ENCODE measurements at regions not wholly inside any gene's neighbourhood (a gene's known extent, or its start where the extent isn't known, plus 50 kb on each side); places are given as distances from the start of the nearest gene placed in this dataset.

- Histone ChIP-seq H3K9me3 (ENCODE audit: control insufficient read depth in 2 of 2, insufficient read depth in 1 of 2, low read depth in 1 of 2, low read length in 1 of 2) (peaks cover 0 to 7% of the 10 kb centered on the region in 2 donors), H3K4me3 (ENCODE audit: low read depth in 1 of 2, low read length in 2 of 2) (no peak overlapping the region), H3K27ac (ENCODE audit: low read depth in 2 of 2, low read length in 1 of 2) (no peak overlapping the region), H3K36me3 (ENCODE audit: control insufficient read depth in 2 of 2, insufficient read depth in 2 of 2, low read length in 1 of 2) (no peaks in the 10 kb centered on the region), H3K27me3 (ENCODE audit: control insufficient read depth in 1 of 2, insufficient read depth in 2 of 2, low read length in 2 of 2) (no peaks in the 10 kb centered on the region), H3K4me1 (ENCODE audit: control insufficient read depth in 2 of 2, insufficient read depth in 2 of 2, low read length in 1 of 2) (no peaks in the 10 kb centered on the region)
- 50 to 60% methylated on average over 3 of the region's 3 CpGs for WGBS, 2 donors
Measured at GRCh38 chr13:86765462-86765861, 905.7 kb upstream of the SLITRK5 start.

- H3K27ac ChIP-seq (ENCODE audit: low read depth in 2 of 2, low read length in 1 of 2), result no peak overlapping the region
- 32 to 43% methylated on average over 2 of the region's 2 CpGs for WGBS, 2 donors
- no peak overlapping the region for H3K4me3 ChIP-seq (ENCODE audit: low read depth in 1 of 2, low read length in 2 of 2)
- peaks cover 0 to 4% of the 10 kb centered on the region in 2 donors for H3K9me3 ChIP-seq (ENCODE audit: control insufficient read depth in 2 of 2, insufficient read depth in 1 of 2, low read depth in 1 of 2, low read length in 1 of 2)
- no peaks in the 10 kb centered on the region for H3K36me3 ChIP-seq (ENCODE audit: control insufficient read depth in 2 of 2, insufficient read depth in 2 of 2, low read length in 1 of 2)
- no peaks in the 10 kb centered on the region for H3K27me3 ChIP-seq (ENCODE audit: control insufficient read depth in 1 of 2, insufficient read depth in 2 of 2, low read length in 2 of 2)
- H3K4me1 ChIP-seq (ENCODE audit: control insufficient read depth in 2 of 2, insufficient read depth in 2 of 2, low read length in 1 of 2), result no peaks in the 10 kb centered on the region
Measured at GRCh38 chr13:86788616-86789015, 882.6 kb upstream of the SLITRK5 start.

GRCh38 chr13:86792153-86792651 lies 879.0 kb upstream of the SLITRK5 start:
- Histone ChIP-seq H3K9me3 (ENCODE audit: control insufficient read depth in 2 of 2, insufficient read depth in 1 of 2, low read depth in 1 of 2, low read length in 1 of 2) (peaks cover 0 to 4% of the 10 kb centered on the region in 2 donors), H3K36me3 (ENCODE audit: control insufficient read depth in 2 of 2, insufficient read depth in 2 of 2, low read length in 1 of 2) (no peaks in the 10 kb centered on the region), H3K27me3 (ENCODE audit: control insufficient read depth in 1 of 2, insufficient read depth in 2 of 2, low read length in 2 of 2) (no peaks in the 10 kb centered on the region), H3K4me1 (ENCODE audit: control insufficient read depth in 2 of 2, insufficient read depth in 2 of 2, low read length in 1 of 2) (no peaks in the 10 kb centered on the region), H3K27ac (ENCODE audit: low read depth in 2 of 2, low read length in 1 of 2) (no peak overlapping the region), H3K4me3 (ENCODE audit: low read depth in 1 of 2, low read length in 2 of 2) (no peak overlapping the region)
- WGBS, 2 donors, result 93 to 94% methylated on average over 38 to 49 of the region's 49 CpGs

GRCh38 chr13:86795858-86796257 lies 875.3 kb upstream of the SLITRK5 start:
- Histone ChIP-seq H3K4me1 (ENCODE audit: control insufficient read depth in 2 of 2, insufficient read depth in 2 of 2, low read length in 1 of 2) (no peaks in the 10 kb centered on the region), H3K4me3 (ENCODE audit: low read depth in 1 of 2, low read length in 2 of 2) (no peak overlapping the region), H3K27me3 (ENCODE audit: control insufficient read depth in 1 of 2, insufficient read depth in 2 of 2, low read length in 2 of 2) (no peaks in the 10 kb centered on the region), H3K36me3 (ENCODE audit: control insufficient read depth in 2 of 2, insufficient read depth in 2 of 2, low read length in 1 of 2) (no peaks in the 10 kb centered on the region), H3K27ac (ENCODE audit: low read depth in 2 of 2, low read length in 1 of 2) (no peak overlapping the region), H3K9me3 (ENCODE audit: control insufficient read depth in 2 of 2, insufficient read depth in 1 of 2, low read depth in 1 of 2, low read length in 1 of 2) (peaks cover 4 to 10% of the 10 kb centered on the region in 2 donors)
- 67 to 80% methylated on average over 2 of the region's 2 CpGs for WGBS, 2 donors

- no peak overlapping the region for H3K27ac ChIP-seq (ENCODE audit: low read depth in 2 of 2, low read length in 1 of 2)
- no peaks in the 10 kb centered on the region for H3K9me3 ChIP-seq (ENCODE audit: control insufficient read depth in 2 of 2, insufficient read depth in 1 of 2, low read depth in 1 of 2, low read length in 1 of 2)
- WGBS, 2 donors, result 63 to 66% methylated on average over 1 of the region's 1 CpG
- H3K36me3 ChIP-seq (ENCODE audit: control insufficient read depth in 2 of 2, insufficient read depth in 2 of 2, low read length in 1 of 2), result no peaks in the 10 kb centered on the region
- no peaks in the 10 kb centered on the region for H3K4me1 ChIP-seq (ENCODE audit: control insufficient read depth in 2 of 2, insufficient read depth in 2 of 2, low read length in 1 of 2)
- H3K27me3 ChIP-seq (ENCODE audit: control insufficient read depth in 1 of 2, insufficient read depth in 2 of 2, low read length in 2 of 2), result no peaks in the 10 kb centered on the region
- H3K4me3 ChIP-seq (ENCODE audit: low read depth in 1 of 2, low read length in 2 of 2), result no peak overlapping the region
Measured at GRCh38 chr13:86810361-86810760, 860.8 kb upstream of the SLITRK5 start.

- no peaks in the 10 kb centered on the region for H3K9me3 ChIP-seq (ENCODE audit: control insufficient read depth in 2 of 2, insufficient read depth in 1 of 2, low read depth in 1 of 2, low read length in 1 of 2)
- 50 to 54% methylated on average over 1 of the region's 1 CpG for WGBS, 2 donors
- no peaks in the 10 kb centered on the region for H3K27me3 ChIP-seq (ENCODE audit: control insufficient read depth in 1 of 2, insufficient read depth in 2 of 2, low read length in 2 of 2)
- H3K36me3 ChIP-seq (ENCODE audit: control insufficient read depth in 2 of 2, insufficient read depth in 2 of 2, low read length in 1 of 2), result no peaks in the 10 kb centered on the region
- no peaks in the 10 kb centered on the region for H3K4me1 ChIP-seq (ENCODE audit: control insufficient read depth in 2 of 2, insufficient read depth in 2 of 2, low read length in 1 of 2)
- no peak overlapping the region for H3K4me3 ChIP-seq (ENCODE audit: low read depth in 1 of 2, low read length in 2 of 2)
- no peak overlapping the region for H3K27ac ChIP-seq (ENCODE audit: low read depth in 2 of 2, low read length in 1 of 2)
Measured at GRCh38 chr13:86813198-86813597, 858.0 kb upstream of the SLITRK5 start.

GRCh38 chr13:86825410-86825809 lies 845.8 kb upstream of the SLITRK5 start:
- Histone ChIP-seq H3K27ac (ENCODE audit: low read depth in 2 of 2, low read length in 1 of 2) (no peak overlapping the region), H3K36me3 (ENCODE audit: control insufficient read depth in 2 of 2, insufficient read depth in 2 of 2, low read length in 1 of 2) (no peaks in the 10 kb centered on the region), H3K4me3 (ENCODE audit: low read depth in 1 of 2, low read length in 2 of 2) (no peak overlapping the region), H3K4me1 (ENCODE audit: control insufficient read depth in 2 of 2, insufficient read depth in 2 of 2, low read length in 1 of 2) (no peaks in the 10 kb centered on the region), H3K9me3 (ENCODE audit: control insufficient read depth in 2 of 2, insufficient read depth in 1 of 2, low read depth in 1 of 2, low read length in 1 of 2) (no peaks in the 10 kb centered on the region), H3K27me3 (ENCODE audit: control insufficient read depth in 1 of 2, insufficient read depth in 2 of 2, low read length in 2 of 2) (no peaks in the 10 kb centered on the region)
- 61 to 81% methylated on average over 1 of the region's 1 CpG for WGBS, 2 donors

- Histone ChIP-seq H3K36me3 (ENCODE audit: control insufficient read depth in 2 of 2, insufficient read depth in 2 of 2, low read length in 1 of 2) (no peaks in the 10 kb centered on the region), H3K27ac (ENCODE audit: low read depth in 2 of 2, low read length in 1 of 2) (no peak overlapping the region), H3K4me1 (ENCODE audit: control insufficient read depth in 2 of 2, insufficient read depth in 2 of 2, low read length in 1 of 2) (no peaks in the 10 kb centered on the region), H3K4me3 (ENCODE audit: low read depth in 1 of 2, low read length in 2 of 2) (no peak overlapping the region), H3K27me3 (ENCODE audit: control insufficient read depth in 1 of 2, insufficient read depth in 2 of 2, low read length in 2 of 2) (no peaks in the 10 kb centered on the region), H3K9me3 (ENCODE audit: control insufficient read depth in 2 of 2, insufficient read depth in 1 of 2, low read depth in 1 of 2, low read length in 1 of 2) (no peaks in the 10 kb centered on the region)
- WGBS, 2 donors, result 45 to 57% methylated on average over 3 of the region's 3 CpGs
Measured at GRCh38 chr13:86826232-86826631, 844.9 kb upstream of the SLITRK5 start.

GRCh38 chr13:86830046-86830445 lies 841.1 kb upstream of the SLITRK5 start:
- WGBS, 2 donors, result 44 to 61% methylated on average over 4 of the region's 4 CpGs
- Histone ChIP-seq H3K4me3 (ENCODE audit: low read depth in 1 of 2, low read length in 2 of 2) (no peak overlapping the region), H3K9me3 (ENCODE audit: control insufficient read depth in 2 of 2, insufficient read depth in 1 of 2, low read depth in 1 of 2, low read length in 1 of 2) (no peaks in the 10 kb centered on the region), H3K27me3 (ENCODE audit: control insufficient read depth in 1 of 2, insufficient read depth in 2 of 2, low read length in 2 of 2) (no peaks in the 10 kb centered on the region), H3K36me3 (ENCODE audit: control insufficient read depth in 2 of 2, insufficient read depth in 2 of 2, low read length in 1 of 2) (no peaks in the 10 kb centered on the region), H3K4me1 (ENCODE audit: control insufficient read depth in 2 of 2, insufficient read depth in 2 of 2, low read length in 1 of 2) (no peaks in the 10 kb centered on the region), H3K27ac (ENCODE audit: low read depth in 2 of 2, low read length in 1 of 2) (no peak overlapping the region)

GRCh38 chr13:86831084-86831483 lies 840.1 kb upstream of the SLITRK5 start:
- Histone ChIP-seq H3K27me3 (ENCODE audit: control insufficient read depth in 1 of 2, insufficient read depth in 2 of 2, low read length in 2 of 2) (no peaks in the 10 kb centered on the region), H3K27ac (ENCODE audit: low read depth in 2 of 2, low read length in 1 of 2) (no peak overlapping the region), H3K4me1 (ENCODE audit: control insufficient read depth in 2 of 2, insufficient read depth in 2 of 2, low read length in 1 of 2) (no peaks in the 10 kb centered on the region), H3K4me3 (ENCODE audit: low read depth in 1 of 2, low read length in 2 of 2) (no peak overlapping the region), H3K36me3 (ENCODE audit: control insufficient read depth in 2 of 2, insufficient read depth in 2 of 2, low read length in 1 of 2) (no peaks in the 10 kb centered on the region), H3K9me3 (ENCODE audit: control insufficient read depth in 2 of 2, insufficient read depth in 1 of 2, low read depth in 1 of 2, low read length in 1 of 2) (peaks cover 0 to under 1% of the 10 kb centered on the region in 2 donors)
- 48 to 52% methylated on average over 1 of the region's 1 CpG for WGBS, 2 donors

Data from esophagus (tissue), 2 donors.